ENCODE measurements at regions not wholly inside any gene's neighbourhood (a gene's known extent, or its start where the extent isn't known, plus 50 kb on each side); places are given as distances from the start of the nearest gene placed in this dataset.

DNA sequence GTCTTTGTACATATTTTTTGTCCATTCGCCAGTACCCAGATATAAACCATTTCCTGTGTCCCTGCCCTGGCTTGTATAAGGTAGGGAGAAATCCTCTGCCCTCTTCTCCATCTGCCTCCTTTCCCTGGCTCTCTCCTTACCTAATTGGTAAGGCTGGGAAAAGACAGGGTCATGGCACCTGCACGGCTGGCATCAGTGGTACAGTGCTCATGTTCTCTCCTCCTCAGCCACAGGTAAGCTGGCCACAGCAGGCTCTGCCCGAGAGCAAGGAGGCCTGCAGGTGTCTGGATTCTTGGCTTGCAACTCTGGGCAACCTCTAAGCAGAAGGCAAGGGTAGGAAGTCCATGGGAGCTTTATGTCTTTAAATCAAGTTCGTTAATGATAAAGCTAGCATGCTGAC, 419.9 kb downstream of the BUD13 start:
- Histone ChIP-seq H3K9ac (ENCODE audit: insufficient read depth, low read length, poor library complexity, severe bottlenecking) (no peak overlapping the region), H3K79me2 (ENCODE audit: insufficient read depth, low read length) (no peaks in the 10 kb centered on the region), H3K9me3 (replicated peaks in 1 of 2; ENCODE audit: control insufficient read depth in 1 of 2, insufficient read depth in 1 of 2, low read length in 2 of 2) (peaks cover 0 to 3% of the 10 kb centered on the region in 2 donors), H3K27me3 (ENCODE audit: control insufficient read depth in 2 of 2, insufficient read depth in 2 of 2, low read length in 2 of 2) (peaks cover 0 to 17% of the 10 kb centered on the region in 2 donors), H3K36me3 (replicated peaks in 1 of 2; ENCODE audit: control insufficient read depth in 1 of 2, insufficient read depth in 2 of 2, low read length in 2 of 2) (no peaks in the 10 kb centered on the region), H3K4me3 (replicated peaks in 1 of 3; ENCODE audit: low read depth in 2 of 3, low read length in 3 of 3) (no peak overlapping the region), H3K4me1 (ENCODE audit: control insufficient read depth in 1 of 2, insufficient read depth in 2 of 2, low read length in 2 of 2) (peaks cover 14% of the 10 kb centered on the region in 2 donors), H2AFZ (ENCODE audit: insufficient read depth, low read depth, low read length, poor library complexity, severe bottlenecking) (no peak overlapping the region), H3K4me2 (replicated peaks; ENCODE audit: extremely low read depth, low read length, poor library complexity, severe bottlenecking) (no peak overlapping the region), H3K27ac (ENCODE audit: low read depth in 1 of 2, low read length in 2 of 2) (no peak overlapping the region), H4K20me1 (ENCODE audit: insufficient read depth, low read length) (no peaks in the 10 kb centered on the region)
- Mint-ChIP-seq H3K27me3 (ENCODE audit: low read depth in 3 of 3) (peaks cover 12 to 18% (median 13%) of the 10 kb centered on the region in 3 donors), H3K4me3 (no peak overlapping the region), H3K9me3 (peaks cover 5 to 16% (median 12%) of the 10 kb centered on the region in 7 donors), H3K36me3 (no peaks in the 10 kb centered on the region), H3K27ac (peak overlapping the region in 1 of 7 donors; percentile 44), H3K4me1 (peaks cover 15% of the 10 kb centered on the region)
- TF ChIP-seq, protein P1, sequence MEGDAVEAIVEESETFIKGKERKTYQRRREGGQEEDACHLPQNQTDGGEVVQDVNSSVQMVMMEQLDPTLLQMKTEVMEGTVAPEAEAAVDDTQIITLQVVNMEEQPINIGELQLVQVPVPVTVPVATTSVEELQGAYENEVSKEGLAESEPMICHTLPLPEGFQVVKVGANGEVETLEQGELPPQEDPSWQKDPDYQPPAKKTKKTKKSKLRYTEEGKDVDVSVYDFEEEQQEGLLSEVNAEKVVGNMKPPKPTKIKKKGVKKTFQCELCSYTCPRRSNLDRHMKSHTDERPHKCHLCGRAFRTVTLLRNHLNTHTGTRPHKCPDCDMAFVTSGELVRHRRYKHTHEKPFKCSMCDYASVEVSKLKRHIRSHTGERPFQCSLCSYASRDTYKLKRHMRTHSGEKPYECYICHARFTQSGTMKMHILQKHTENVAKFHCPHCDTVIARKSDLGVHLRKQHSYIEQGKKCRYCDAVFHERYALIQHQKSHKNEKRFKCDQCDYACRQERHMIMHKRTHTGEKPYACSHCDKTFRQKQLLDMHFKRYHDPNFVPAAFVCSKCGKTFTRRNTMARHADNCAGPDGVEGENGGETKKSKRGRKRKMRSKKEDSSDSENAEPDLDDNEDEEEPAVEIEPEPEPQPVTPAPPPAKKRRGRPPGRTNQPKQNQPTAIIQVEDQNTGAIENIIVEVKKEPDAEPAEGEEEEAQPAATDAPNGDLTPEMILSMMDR (IDR thresholded peaks at IDR 0.05) = no peak
- 100% methylated on average over 1 of the region's 4 CpGs for WGBS (ENCODE audit: insufficient coverage)
- intact Hi-C loops (cut with micrococcal nuclease) = no loop called here
- DNase-seq = no peak

DNA sequence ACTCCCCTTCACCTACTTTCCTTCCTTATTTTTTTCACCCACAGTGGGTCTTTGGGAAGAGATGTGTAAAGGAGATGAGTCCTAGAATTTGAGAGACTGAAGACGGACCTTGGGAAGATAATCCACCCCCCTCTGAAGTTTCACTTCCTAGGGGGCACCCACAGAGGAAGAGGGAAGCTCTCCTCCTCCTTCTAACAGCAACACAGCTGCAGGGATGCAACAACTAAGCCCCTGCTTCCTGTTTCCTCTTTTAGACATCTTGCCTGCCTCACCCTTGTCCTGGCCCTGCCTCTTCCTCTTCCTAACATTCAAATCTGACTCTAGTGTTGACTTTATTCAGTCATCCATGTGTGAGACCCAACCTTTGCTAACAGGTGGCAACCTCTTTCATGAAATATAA, 424.6 kb downstream of the BUD13 start:
- H3K4me3 ChIP-seq (replicated peaks in 1 of 3; ENCODE audit: low read depth in 2 of 3, low read length in 3 of 3) = peak overlapping the region in 1 of 3 experiments; percentile 27
- intact Hi-C loops (cut with micrococcal nuclease) = no loop called here
- peak overlapping the region in 1 of 2 donors; percentile 7 for H3K4me3 Mint-ChIP-seq

More for the DNA sequence above, 424.6 kb downstream of the BUD13 start:
- peaks cover 0 to 2% of the 10 kb centered on the region in 2 donors for H3K27me3 ChIP-seq (ENCODE audit: control insufficient read depth in 2 of 2, insufficient read depth in 2 of 2, low read length in 2 of 2)
- no peaks in the 10 kb centered on the region for H3K79me2 ChIP-seq (ENCODE audit: insufficient read depth, low read length)
- H3K9me3 ChIP-seq (replicated peaks in 1 of 2; ENCODE audit: control insufficient read depth in 1 of 2, insufficient read depth in 1 of 2, low read length in 2 of 2) = peaks cover 0 to 3% of the 10 kb centered on the region in 2 donors
- peaks cover 7 to 16% (median 8%) of the 10 kb centered on the region in 3 donors for H3K27me3 Mint-ChIP-seq (ENCODE audit: low read depth in 3 of 3)
- TF ChIP-seq, protein P1 (IDR thresholded peaks at IDR 0.05) = no peak
- peaks cover 10 to 26% (median 18%) of the 10 kb centered on the region in 7 donors for H3K9me3 Mint-ChIP-seq
- peak; percentile 27 to 70 (median 36) for DNase-seq
- no peaks in the 10 kb centered on the region for H3K36me3 Mint-ChIP-seq
- no peak overlapping the region for H3K9ac ChIP-seq (ENCODE audit: insufficient read depth, low read length, poor library complexity, severe bottlenecking)
- H3K27ac ChIP-seq (ENCODE audit: low read depth in 1 of 2, low read length in 2 of 2) = no peak overlapping the region
- H3K27ac Mint-ChIP-seq = peak overlapping the region in 2 of 7 donors; percentile 27 to 56
- peaks cover 14 to 15% of the 10 kb centered on the region in 2 donors for H3K4me1 ChIP-seq (ENCODE audit: control insufficient read depth in 1 of 2, insufficient read depth in 2 of 2, low read length in 2 of 2)
- peak overlapping the region; percentile 32 for H3K4me2 ChIP-seq (replicated peaks; ENCODE audit: extremely low read depth, low read length, poor library complexity, severe bottlenecking)
- H4K20me1 ChIP-seq (ENCODE audit: insufficient read depth, low read length) = no peaks in the 10 kb centered on the region
- no peak overlapping the region for H2AFZ ChIP-seq (ENCODE audit: insufficient read depth, low read depth, low read length, poor library complexity, severe bottlenecking)
- H3K36me3 ChIP-seq (replicated peaks in 1 of 2; ENCODE audit: control insufficient read depth in 1 of 2, insufficient read depth in 2 of 2, low read length in 2 of 2) = no peaks in the 10 kb centered on the region
- WGBS (ENCODE audit: insufficient coverage) = no CpG with 5 or more reads among the region's 1 CpG
- peaks cover 15% of the 10 kb centered on the region for H3K4me1 Mint-ChIP-seq

Measured in CD14-positive monocyte (primary cell).